ENCODE measurements at regions not wholly inside any gene's neighbourhood (a gene's known extent, or its start where the extent isn't known, plus 50 kb on each side); places are given as distances from the start of the nearest gene placed in this dataset.
"Not testable (repeated sequence)": the region's sequence is repeated elsewhere in the genome, so short reads cannot be mapped to it uniquely, and the experiment has no call there.

- Histone ChIP-seq H3K36me3 (replicated peaks; ENCODE audit: low read depth, low read length) (no peaks in the 10 kb centered on the region), H3K4me2 (ENCODE audit: low read length) (no peak overlapping the region), H3K4me3 (ENCODE audit: low read length) (no peak overlapping the region), H3K27me3 (ENCODE audit: low read depth, low read length) (no peaks in the 10 kb centered on the region), H4K20me1 (ENCODE audit: insufficient read depth, low read length) (no peaks in the 10 kb centered on the region), H3K79me2 (ENCODE audit: low read length) (no peaks in the 10 kb centered on the region), H2AFZ (ENCODE audit: low read depth, low read length) (no peak overlapping the region), H3K4me1 (ENCODE audit: low read length) (no peaks in the 10 kb centered on the region), H3K27ac (ENCODE audit: low read length) (no peak overlapping the region), H3K9ac (ENCODE audit: low read length) (no peak overlapping the region), H3K9me3 (ENCODE audit: insufficient read depth, low read length) (no peaks in the 10 kb centered on the region)
- no peak for TF ChIP-seq CTCF (IDR thresholded peaks at IDR 0.05; ENCODE audit: low read depth, low read length)
These were observed 153.2 kb downstream of the CCER1 start for GRCh38 chr12:90801776-90802175.

GRCh38 chr12:90794212-90794611 is 160.8 kb downstream of the CCER1 start:
- Histone ChIP-seq H3K9me3 (ENCODE audit: insufficient read depth, low read length) (no peaks in the 10 kb centered on the region), H2AFZ (ENCODE audit: low read depth, low read length) (no peak overlapping the region), H3K27me3 (ENCODE audit: low read depth, low read length) (no peaks in the 10 kb centered on the region), H3K4me1 (ENCODE audit: low read length) (no peaks in the 10 kb centered on the region), H3K27ac (ENCODE audit: low read length) (no peak overlapping the region), H3K79me2 (ENCODE audit: low read length) (no peaks in the 10 kb centered on the region), H3K36me3 (replicated peaks; ENCODE audit: low read depth, low read length) (no peaks in the 10 kb centered on the region), H3K4me3 (ENCODE audit: low read length) (no peak overlapping the region), H3K9ac (ENCODE audit: low read length) (no peak overlapping the region), H4K20me1 (ENCODE audit: insufficient read depth, low read length) (no peaks in the 10 kb centered on the region), H3K4me2 (ENCODE audit: low read length) (no peak overlapping the region)
- TF ChIP-seq EZH2phosphoT487 (IDR thresholded peaks at IDR 0.05; ENCODE audit: low read depth) = no peak
- TF ChIP-seq CTCF (IDR thresholded peaks at IDR 0.05; ENCODE audit: low read depth, low read length) = no peak

GRCh38 chr12:90792718-90793117 is 162.3 kb downstream of the CCER1 start:
- not testable (repeated sequence) for H3K36me3 ChIP-seq (replicated peaks; ENCODE audit: low read depth, low read length); H4K20me1 ChIP-seq (ENCODE audit: insufficient read depth, low read length); H3K9ac ChIP-seq (ENCODE audit: low read length); H3K4me2 ChIP-seq (ENCODE audit: low read length); H3K9me3 ChIP-seq (ENCODE audit: insufficient read depth, low read length); H3K27ac ChIP-seq (ENCODE audit: low read length); H3K79me2 ChIP-seq (ENCODE audit: low read length); H2AFZ ChIP-seq (ENCODE audit: low read depth, low read length); H3K27me3 ChIP-seq (ENCODE audit: low read depth, low read length); H3K4me1 ChIP-seq (ENCODE audit: low read length); H3K4me3 ChIP-seq (ENCODE audit: low read length)

GRCh38 chr12:90791445-90791844 is 163.5 kb downstream of the CCER1 start:
- Histone ChIP-seq H3K27me3 (ENCODE audit: low read depth, low read length) (no peaks in the 10 kb centered on the region), H3K36me3 (replicated peaks; ENCODE audit: low read depth, low read length) (no peaks in the 10 kb centered on the region), H3K9ac (ENCODE audit: low read length) (no peak overlapping the region), H3K9me3 (ENCODE audit: insufficient read depth, low read length) (no peaks in the 10 kb centered on the region), H3K27ac (ENCODE audit: low read length) (no peak overlapping the region), H4K20me1 (ENCODE audit: insufficient read depth, low read length) (no peaks in the 10 kb centered on the region), H3K79me2 (ENCODE audit: low read length) (no peaks in the 10 kb centered on the region), H3K4me2 (ENCODE audit: low read length) (no peak overlapping the region), H2AFZ (ENCODE audit: low read depth, low read length) (no peak overlapping the region), H3K4me1 (ENCODE audit: low read length) (no peaks in the 10 kb centered on the region), H3K4me3 (ENCODE audit: low read length) (no peak overlapping the region)
- no peak for TF ChIP-seq EZH2phosphoT487 (IDR thresholded peaks at IDR 0.05; ENCODE audit: low read depth)
- TF ChIP-seq CTCF (IDR thresholded peaks at IDR 0.05; ENCODE audit: low read depth, low read length) = no peak

GRCh38 chr12:90790747-90791146 is 164.2 kb downstream of the CCER1 start:
- Histone ChIP-seq H3K36me3 (replicated peaks; ENCODE audit: low read depth, low read length) (no peaks in the 10 kb centered on the region), H3K27ac (ENCODE audit: low read length) (no peak overlapping the region), H3K4me3 (ENCODE audit: low read length) (no peak overlapping the region), H3K4me1 (ENCODE audit: low read length) (no peaks in the 10 kb centered on the region), H3K9me3 (ENCODE audit: insufficient read depth, low read length) (no peaks in the 10 kb centered on the region), H2AFZ (ENCODE audit: low read depth, low read length) (no peak overlapping the region), H4K20me1 (ENCODE audit: insufficient read depth, low read length) (no peaks in the 10 kb centered on the region), H3K4me2 (ENCODE audit: low read length) (no peak overlapping the region), H3K9ac (ENCODE audit: low read length) (no peak overlapping the region), H3K79me2 (ENCODE audit: low read length) (no peaks in the 10 kb centered on the region), H3K27me3 (ENCODE audit: low read depth, low read length) (no peaks in the 10 kb centered on the region)
- no peak for TF ChIP-seq EZH2phosphoT487 (IDR thresholded peaks at IDR 0.05; ENCODE audit: low read depth)
- no peak for TF ChIP-seq CTCF (IDR thresholded peaks at IDR 0.05; ENCODE audit: low read depth, low read length)
